SJSA1 (cell line): ENCODE measurements at regions not wholly inside any gene's neighbourhood (a gene's known extent, or its start where the extent isn't known, plus 50 kb on each side); places are given as distances from the start of the nearest gene placed in this dataset.

Source experiments
- DNase-seq, 2 experiments: peaks; one replicate each; pipeline ENCODE4 v3.0.0-alpha.2; 2015 to 2020; ENCODE audit warnings: low spot score in 2 of 2, low read depth in 1 of 2
- H3K27ac ChIP-seq: fragments of 250-450 bp; sonication (Bioruptor Pico); 2 replicates; pipeline ENCODE4 v1.5.1; 2020; ENCODE audit warnings: mild to moderate bottlenecking, moderate library complexity
- H3K27me3 ChIP-seq: fragments of 250-450 bp; sonication (Bioruptor Pico); replicated peaks from 2 replicates; pipeline ENCODE4 v1.5.1; 2020; ENCODE audit warnings: mild to moderate bottlenecking, moderate library complexity
- H3K36me3 ChIP-seq: fragments of 250-450 bp; sonication (Bioruptor Pico); 2 replicates; pipeline ENCODE4 v1.5.1; 2020; ENCODE audit warnings: mild to moderate bottlenecking
- H3K4me1 ChIP-seq: fragments of 250-450 bp; sonication (Bioruptor Pico); replicated peaks from 2 replicates; pipeline ENCODE4 v1.6.1; 2021; ENCODE audit warnings: mild to moderate bottlenecking
- H3K4me3 ChIP-seq: fragments of 250-450 bp; sonication (Bioruptor Pico); 2 replicates; pipeline ENCODE4 v1.5.1; 2020; ENCODE audit warnings: mild to moderate bottlenecking
- H3K9me3 ChIP-seq: fragments of 250-450 bp; sonication (Bioruptor Pico); replicated peaks from 2 replicates; pipeline ENCODE4 v1.5.1; 2020; ENCODE audit warnings: mild to moderate bottlenecking

- DNase-seq, result no peak
- no peaks in the 10 kb centered on the region for H3K9me3 ChIP-seq
- no peaks in the 10 kb centered on the region for H3K27me3 ChIP-seq
These were observed 113.0 kb downstream of the DTHD1 start for GRCh38 chr4:36394352-36394903.

GRCh38 chr4:36399762-36400353 is 118.4 kb downstream of the DTHD1 start:
- no peaks in the 10 kb centered on the region for H3K9me3 ChIP-seq
- H3K27ac ChIP-seq, result no peak overlapping the region
- no peaks in the 10 kb centered on the region for H3K27me3 ChIP-seq
- DNase-seq, result no peak
- no peaks in the 10 kb centered on the region for H3K36me3 ChIP-seq
- H3K4me1 ChIP-seq, result no peaks in the 10 kb centered on the region
- no peak overlapping the region for H3K4me3 ChIP-seq

More at GRCh38 chr4:36394352-36394903, 113.0 kb downstream of the DTHD1 start:
- no peak overlapping the region for H3K4me3 ChIP-seq
- H3K27ac ChIP-seq, result no peak overlapping the region
- no peaks in the 10 kb centered on the region for H3K4me1 ChIP-seq
- H3K36me3 ChIP-seq, result no peaks in the 10 kb centered on the region

GRCh38 chr4:36402008-36402758 is 120.8 kb downstream of the DTHD1 start:
- no peaks in the 10 kb centered on the region for H3K9me3 ChIP-seq
- no peaks in the 10 kb centered on the region for H3K36me3 ChIP-seq

GRCh38 chr4:36411338-36411737 is 129.9 kb downstream of the DTHD1 start:
- Histone ChIP-seq H3K9me3 (no peaks in the 10 kb centered on the region), H3K36me3 (no peaks in the 10 kb centered on the region), H3K4me1 (no peaks in the 10 kb centered on the region), H3K27ac (no peak overlapping the region), H3K27me3 (no peaks in the 10 kb centered on the region), H3K4me3 (no peak overlapping the region)
- DNase-seq, result no peak

More at GRCh38 chr4:36402008-36402758, 120.8 kb downstream of the DTHD1 start:
- no peak for DNase-seq
- Histone ChIP-seq H3K27me3 (no peaks in the 10 kb centered on the region), H3K4me3 (no peak overlapping the region), H3K27ac (no peak overlapping the region), H3K4me1 (no peaks in the 10 kb centered on the region)

GRCh38 chr4:36414248-36414647 is 132.8 kb downstream of the DTHD1 start:
- Histone ChIP-seq H3K36me3 (no peaks in the 10 kb centered on the region), H3K9me3 (no peaks in the 10 kb centered on the region), H3K27me3 (no peaks in the 10 kb centered on the region), H3K27ac (no peak overlapping the region), H3K4me1 (no peaks in the 10 kb centered on the region), H3K4me3 (no peak overlapping the region)
- no peak for DNase-seq

GRCh38 chr4:36417146-36417545 is 135.7 kb downstream of the DTHD1 start:
- Histone ChIP-seq H3K4me1 (no peaks in the 10 kb centered on the region), H3K4me3 (no peak overlapping the region), H3K27me3 (no peaks in the 10 kb centered on the region), H3K36me3 (no peaks in the 10 kb centered on the region), H3K9me3 (no peaks in the 10 kb centered on the region), H3K27ac (no peak overlapping the region)
- DNase-seq, result no peak

- no peaks in the 10 kb centered on the region for H3K4me1 ChIP-seq
- no peak for DNase-seq
These were observed 138.8 kb downstream of the DTHD1 start for GRCh38 chr4:36420111-36420679.

GRCh38 chr4:36422607-36423006 is 141.2 kb downstream of the DTHD1 start:
- no peaks in the 10 kb centered on the region for H3K9me3 ChIP-seq
- H3K27me3 ChIP-seq, result no peaks in the 10 kb centered on the region
- H3K36me3 ChIP-seq, result no peaks in the 10 kb centered on the region
- no peak for DNase-seq
- H3K4me3 ChIP-seq, result no peak overlapping the region
- H3K27ac ChIP-seq, result no peak overlapping the region
- no peaks in the 10 kb centered on the region for H3K4me1 ChIP-seq

More at GRCh38 chr4:36420111-36420679, 138.8 kb downstream of the DTHD1 start:
- Histone ChIP-seq H3K27me3 (no peaks in the 10 kb centered on the region), H3K9me3 (no peaks in the 10 kb centered on the region), H3K27ac (no peak overlapping the region), H3K4me3 (no peak overlapping the region), H3K36me3 (no peaks in the 10 kb centered on the region)

- DNase-seq, result no peak
- H3K4me3 ChIP-seq, result no peak overlapping the region
- no peaks in the 10 kb centered on the region for H3K9me3 ChIP-seq
- no peak overlapping the region for H3K27ac ChIP-seq
- no peaks in the 10 kb centered on the region for H3K4me1 ChIP-seq
- no peaks in the 10 kb centered on the region for H3K27me3 ChIP-seq
- no peaks in the 10 kb centered on the region for H3K36me3 ChIP-seq
These were observed 145.3 kb downstream of the DTHD1 start for GRCh38 chr4:36426741-36427140.

GRCh38 chr4:36427696-36428095 is 146.3 kb downstream of the DTHD1 start:
- H3K36me3 ChIP-seq, result no peaks in the 10 kb centered on the region
- no peaks in the 10 kb centered on the region for H3K4me1 ChIP-seq
- H3K27me3 ChIP-seq, result no peaks in the 10 kb centered on the region
- H3K4me3 ChIP-seq, result no peak overlapping the region
- H3K27ac ChIP-seq, result no peak overlapping the region
- H3K9me3 ChIP-seq, result no peaks in the 10 kb centered on the region
- DNase-seq, result no peak

GRCh38 chr4:36432586-36432985 is 151.2 kb downstream of the DTHD1 start:
- Histone ChIP-seq H3K27me3 (no peaks in the 10 kb centered on the region), H3K4me3 (no peak overlapping the region), H3K36me3 (no peaks in the 10 kb centered on the region), H3K27ac (no peak overlapping the region), H3K4me1 (no peaks in the 10 kb centered on the region), H3K9me3 (no peaks in the 10 kb centered on the region)
- DNase-seq, result no peak

GRCh38 chr4:36439556-36439955 is 158.1 kb downstream of the DTHD1 start:
- Histone ChIP-seq H3K36me3 (no peaks in the 10 kb centered on the region), H3K9me3 (no peaks in the 10 kb centered on the region), H3K4me3 (no peak overlapping the region), H3K27me3 (no peaks in the 10 kb centered on the region), H3K4me1 (no peaks in the 10 kb centered on the region), H3K27ac (no peak overlapping the region)
- DNase-seq, result no peak

GRCh38 chr4:36445480-36445879 is 164.1 kb downstream of the DTHD1 start:
- Histone ChIP-seq H3K4me3 (no peak overlapping the region), H3K27me3 (no peaks in the 10 kb centered on the region), H3K9me3 (no peaks in the 10 kb centered on the region), H3K27ac (no peak overlapping the region), H3K4me1 (no peaks in the 10 kb centered on the region), H3K36me3 (no peaks in the 10 kb centered on the region)
- DNase-seq, result no peak

- Histone ChIP-seq H3K4me3 (no peak overlapping the region), H3K36me3 (no peaks in the 10 kb centered on the region), H3K27ac (no peak overlapping the region), H3K27me3 (no peaks in the 10 kb centered on the region), H3K9me3 (no peaks in the 10 kb centered on the region), H3K4me1 (no peaks in the 10 kb centered on the region)
- DNase-seq, result no peak
These were observed 164.9 kb downstream of the DTHD1 start for GRCh38 chr4:36446275-36446674.
